Activated CD8-positive, alpha-beta memory T cell treated with anti-CD3 and anti-CD28 coated beads for 48 hours (primary cell): ENCODE measurements at regions not wholly inside any gene's neighbourhood (a gene's known extent, or its start where the extent isn't known, plus 50 kb on each side); places are given as distances from the start of the nearest gene placed in this dataset.

Experiments
- DNase-seq, 3 experiments: peaks; one replicate each; pipeline ENCODE4 v3.0.0-alpha.2; 2020; ENCODE audit warnings: low read depth in 2 of 3, low spot score in 2 of 3

- DNase-seq, result no peak
These were observed 161.5 kb upstream of the BLID start for GRCh38 chr11:122277493-122277892.

GRCh38 chr11:122276221-122276620 is 160.2 kb upstream of the BLID start:
- DNase-seq, result no peak

GRCh38 chr11:122275508-122275907 is 159.5 kb upstream of the BLID start:
- no peak for DNase-seq

GRCh38 chr11:122273476-122274191 is 157.6 kb upstream of the BLID start:
- no peak for DNase-seq

GRCh38 chr11:122271745-122272144 is 155.7 kb upstream of the BLID start:
- DNase-seq, result no peak

- DNase-seq, result no peak
These were observed 155.1 kb upstream of the BLID start for GRCh38 chr11:122271137-122271536.

GRCh38 chr11:122270535-122270934 is 154.5 kb upstream of the BLID start:
- no peak for DNase-seq

GRCh38 chr11:122269824-122270223 is 153.8 kb upstream of the BLID start:
- DNase-seq, result no peak

GRCh38 chr11:122268601-122269130 is 152.7 kb upstream of the BLID start:
- DNase-seq, result no peak

- DNase-seq, result no peak
These were observed 151.6 kb upstream of the BLID start for GRCh38 chr11:122267602-122268001.

- DNase-seq, result no peak
These were observed 150.0 kb upstream of the BLID start for GRCh38 chr11:122265981-122266380.

- DNase-seq, result no peak
These were observed 148.1 kb upstream of the BLID start for GRCh38 chr11:122264121-122264520.

GRCh38 chr11:122261546-122261945 is 145.5 kb upstream of the BLID start:
- DNase-seq, result no peak

GRCh38 chr11:122259195-122259821 is 143.3 kb upstream of the BLID start:
- no peak for DNase-seq

- DNase-seq, result no peak
These were observed 142.6 kb upstream of the BLID start for GRCh38 chr11:122258446-122259194.

- no peak for DNase-seq
These were observed 137.7 kb upstream of the BLID start for GRCh38 chr11:122253589-122254231.

- no peak for DNase-seq
These were observed 132.9 kb upstream of the BLID start for GRCh38 chr11:122248939-122249338.

GRCh38 chr11:122248131-122248530 is 132.1 kb upstream of the BLID start:
- no peak for DNase-seq

- DNase-seq, result no peak
These were observed 130.9 kb upstream of the BLID start for GRCh38 chr11:122246874-122247273.

GRCh38 chr11:122242731-122243130 is 126.7 kb upstream of the BLID start:
- no peak for DNase-seq

GRCh38 chr11:122241566-122241965 is 125.6 kb upstream of the BLID start:
- DNase-seq, result no peak
